Endothelial cell (in vitro differentiated cells): ENCODE measurements at regions not wholly inside any gene's neighbourhood (a gene's known extent, or its start where the extent isn't known, plus 50 kb on each side); places are given as distances from the start of the nearest gene placed in this dataset.

Experiments
- DNase-seq: peaks from one replicate; pipeline ENCODE4 v3.0.0; 2021; ENCODE audit warnings: low spot score
- H3K27ac Mint-ChIP-seq: one replicate; pipeline ENCODE4 v1.8.0; 2021; ENCODE audit warnings: mixed read lengths, inconsistent platforms; ENCODE audit not compliant: unreplicated experiment
- H3K27me3 Mint-ChIP-seq: one replicate; pipeline ENCODE4 v1.8.0; 2021; ENCODE audit warnings: mild to moderate bottlenecking, moderate library complexity, mixed read lengths, inconsistent platforms; ENCODE audit not compliant: unreplicated experiment
- H3K36me3 Mint-ChIP-seq: one replicate; pipeline ENCODE4 v1.8.0; 2021; ENCODE audit warnings: mild to moderate bottlenecking, low read depth, mixed read lengths, inconsistent platforms; ENCODE audit not compliant: unreplicated experiment
- H3K4me1 Mint-ChIP-seq: one replicate; pipeline ENCODE4 v1.8.0; 2021; ENCODE audit warnings: mild to moderate bottlenecking, mixed read lengths, inconsistent platforms; ENCODE audit not compliant: unreplicated experiment
- H3K4me3 Mint-ChIP-seq: one replicate; pipeline ENCODE4 v1.8.0; 2021; ENCODE audit warnings: mild to moderate bottlenecking, mixed read lengths, inconsistent platforms; ENCODE audit not compliant: unreplicated experiment
- H3K9me3 Mint-ChIP-seq: one replicate; pipeline ENCODE4 v1.8.0; 2021; ENCODE audit warnings: mixed read lengths, inconsistent platforms; ENCODE audit not compliant: unreplicated experiment
- CTCF ChIP-seq: fragments of 200-600 bp; sonication (generic); IDR thresholded peaks from one replicate; pipeline ENCODE4 v1.5.0; 2021; ENCODE audit warnings: antibody characterized with exemption; ENCODE audit not compliant: unreplicated experiment

- Mint-ChIP-seq H3K9me3 (no peaks in the 10 kb centered on the region), H3K4me1 (no peaks in the 10 kb centered on the region), H3K27ac (no peak overlapping the region), H3K4me3 (no peak overlapping the region), H3K36me3 (peaks cover 6% of the 10 kb centered on the region), H3K27me3 (peaks cover 3% of the 10 kb centered on the region)
- no peak for TF ChIP-seq CTCF
- no peak for DNase-seq
Observed at GRCh38 chr13:62207388-62207787, 791.7 kb upstream of the PCDH20 start.

GRCh38 chr13:62206165-62206564 is 790.5 kb upstream of the PCDH20 start:
- peaks cover 3% of the 10 kb centered on the region for H3K27me3 Mint-ChIP-seq
- no peak overlapping the region for H3K27ac Mint-ChIP-seq
- DNase-seq, result no peak
- peaks cover 6% of the 10 kb centered on the region for H3K36me3 Mint-ChIP-seq
- no peaks in the 10 kb centered on the region for H3K4me1 Mint-ChIP-seq
- TF ChIP-seq CTCF, result no peak
- H3K9me3 Mint-ChIP-seq, result no peaks in the 10 kb centered on the region
- no peak overlapping the region for H3K4me3 Mint-ChIP-seq

- Mint-ChIP-seq H3K27ac (no peak overlapping the region), H3K4me1 (no peaks in the 10 kb centered on the region), H3K27me3 (peaks cover 3% of the 10 kb centered on the region), H3K9me3 (no peaks in the 10 kb centered on the region), H3K4me3 (no peak overlapping the region), H3K36me3 (peaks cover 6% of the 10 kb centered on the region)
- no peak for TF ChIP-seq CTCF
- DNase-seq, result no peak
Observed at GRCh38 chr13:62205273-62205672, 789.6 kb upstream of the PCDH20 start.

- Mint-ChIP-seq H3K27me3 (no peaks in the 10 kb centered on the region), H3K4me3 (no peak overlapping the region), H3K4me1 (no peaks in the 10 kb centered on the region), H3K9me3 (no peaks in the 10 kb centered on the region), H3K27ac (no peak overlapping the region), H3K36me3 (no peaks in the 10 kb centered on the region)
- DNase-seq, result no peak
- TF ChIP-seq CTCF, result no peak
Observed at GRCh38 chr13:62194371-62194770, 778.7 kb upstream of the PCDH20 start.

GRCh38 chr13:62193919-62194318 is 778.3 kb upstream of the PCDH20 start:
- H3K9me3 Mint-ChIP-seq, result no peaks in the 10 kb centered on the region
- no peak overlapping the region for H3K27ac Mint-ChIP-seq
- no peak overlapping the region for H3K4me3 Mint-ChIP-seq
- H3K27me3 Mint-ChIP-seq, result no peaks in the 10 kb centered on the region
- no peaks in the 10 kb centered on the region for H3K4me1 Mint-ChIP-seq
- DNase-seq, result no peak
- H3K36me3 Mint-ChIP-seq, result no peaks in the 10 kb centered on the region
- TF ChIP-seq CTCF, result no peak
